NCI-H187 (cell line): ENCODE measurements at regions not wholly inside any gene's neighbourhood (a gene's known extent, or its start where the extent isn't known, plus 50 kb on each side); places are given as distances from the start of the nearest gene placed in this dataset.
"Not testable (repeated sequence)": the region's sequence is repeated elsewhere in the genome, so short reads cannot be mapped to it uniquely, and the experiment has no call there.

Experiments
- DNase-seq, 2 experiments: peaks; one replicate each; lab custom pipeline; 2025; lab: John Stamatoyannopoulos, UW

GRCh38 chr20:8990770-8991169 lies 78.1 kb upstream of the PLCB4 start:
- DNase-seq, result no peak

- no peak for DNase-seq
Observed at GRCh38 chr20:8994045-8994444, 74.8 kb upstream of the PLCB4 start.

DNA sequence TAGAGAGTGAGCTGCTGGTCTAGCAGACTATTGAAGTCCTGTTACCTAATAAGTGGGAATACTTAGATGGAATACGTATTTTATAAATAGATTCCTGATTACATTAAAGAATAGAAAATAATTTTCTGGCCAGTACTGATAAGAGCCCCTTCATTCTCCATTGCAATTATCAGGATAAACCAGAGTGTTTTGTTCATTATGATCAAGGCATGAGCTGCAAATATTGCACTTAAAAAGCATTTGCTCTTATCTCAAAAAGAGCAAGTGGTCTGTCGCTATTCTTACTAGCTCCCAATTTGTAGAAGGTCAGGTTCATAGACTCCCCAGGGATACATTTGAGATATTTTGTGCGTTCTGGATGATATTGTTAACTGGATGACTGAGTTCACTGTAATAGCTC lies 73.1 kb upstream of the PLCB4 start:
- no peak for DNase-seq

DNA sequence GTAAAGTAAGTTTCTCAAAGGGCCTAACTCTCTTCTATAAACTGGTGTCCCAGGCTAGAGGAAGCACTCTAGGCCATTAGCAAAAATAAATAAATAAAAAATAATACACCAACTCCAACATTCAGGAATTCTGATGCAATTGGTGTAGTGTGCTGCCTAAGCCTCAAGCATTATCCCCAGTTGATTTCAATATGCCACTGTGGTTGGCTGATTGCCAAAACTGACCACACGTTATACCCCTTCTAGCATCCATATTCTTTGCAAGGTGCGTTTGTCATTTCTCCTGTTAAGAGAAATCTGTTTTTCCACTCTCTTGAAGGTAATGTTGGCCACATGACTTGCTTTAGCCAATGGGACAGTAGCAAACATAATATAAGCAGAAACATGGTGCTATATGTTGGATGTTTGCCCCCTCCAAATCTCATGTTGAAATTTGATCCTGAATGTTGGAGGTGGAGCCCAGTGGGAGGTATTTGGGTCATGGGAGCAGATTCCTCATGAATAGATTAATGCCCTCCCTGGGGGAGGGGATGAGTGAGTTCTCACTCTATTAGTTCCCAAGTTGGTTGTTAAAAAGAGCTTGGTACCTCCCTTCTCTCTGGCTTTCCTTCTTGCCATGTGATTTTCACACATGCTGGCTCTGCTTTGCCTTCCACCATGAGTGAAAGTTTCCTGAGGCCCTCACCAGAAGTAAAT lies 71.9 kb upstream of the PLCB4 start:
- no peak for DNase-seq

- DNase-seq, result no peak
Observed at GRCh38 chr20:8997701-8998117, 71.2 kb upstream of the PLCB4 start.

GRCh38 chr20:9011121-9011520 lies 57.8 kb upstream of the PLCB4 start:
- DNase-seq, result no peak

DNA sequence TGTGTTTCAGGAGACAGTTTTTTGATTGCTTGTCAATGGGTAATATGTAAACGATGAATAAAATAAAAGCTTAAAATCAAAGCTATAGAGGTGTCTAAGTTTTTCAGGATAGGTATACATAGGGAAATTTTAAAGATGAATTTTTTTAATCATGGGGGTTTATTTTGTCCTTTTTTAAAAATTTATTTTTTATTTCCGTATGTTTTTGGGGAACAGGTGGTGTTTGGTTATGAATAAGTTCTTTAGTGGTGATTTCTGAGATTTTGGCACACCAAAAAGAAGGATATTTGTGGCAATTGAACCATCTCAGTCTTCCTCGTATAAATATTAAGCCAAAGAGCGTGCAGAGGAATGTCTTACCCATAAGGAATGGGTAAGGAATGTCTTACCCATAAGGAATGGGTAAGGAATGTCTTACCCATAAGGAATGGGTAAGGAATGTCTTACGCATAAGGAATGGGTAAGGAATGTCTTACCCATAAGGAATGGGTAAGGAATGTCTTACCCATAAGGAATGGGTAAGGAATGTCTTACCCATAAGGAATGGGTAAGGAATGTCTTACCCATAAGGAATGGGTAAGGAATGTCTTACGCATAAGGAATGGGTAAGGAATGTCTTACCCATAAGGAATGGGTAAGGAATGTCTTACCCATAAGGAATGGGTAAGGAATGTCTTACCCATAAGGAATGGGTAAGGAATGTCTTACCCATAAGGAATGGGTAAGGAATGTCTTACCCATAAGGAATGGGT lies 53.5 kb upstream of the PLCB4 start:
- DNase-seq, result not testable (repeated sequence)

GRCh38 chr20:9015984-9016324 lies 52.9 kb upstream of the PLCB4 start:
- no peak for DNase-seq

- DNase-seq, result no peak
Observed at GRCh38 chr20:9018346-9018745, 50.5 kb upstream of the PLCB4 start.
